Activated CD4-positive, alpha-beta T cell treated with anti-CD3 and anti-CD28 coated beads, Interleukin-2, amount 50 U/mL, for 48 hours (primary cell): ENCODE measurements at regions not wholly inside any gene's neighbourhood (a gene's known extent, or its start where the extent isn't known, plus 50 kb on each side); places are given as distances from the start of the nearest gene placed in this dataset.

ENCODE experiments used
- DNase-seq, 2 experiments: peaks; one replicate each; pipeline ENCODE4 v3.0.0-alpha.2; 2020

- DNase-seq, result no peak
Observed at GRCh38 chr2:58557176-58557575, 316.1 kb upstream of the FANCL start.

DNA sequence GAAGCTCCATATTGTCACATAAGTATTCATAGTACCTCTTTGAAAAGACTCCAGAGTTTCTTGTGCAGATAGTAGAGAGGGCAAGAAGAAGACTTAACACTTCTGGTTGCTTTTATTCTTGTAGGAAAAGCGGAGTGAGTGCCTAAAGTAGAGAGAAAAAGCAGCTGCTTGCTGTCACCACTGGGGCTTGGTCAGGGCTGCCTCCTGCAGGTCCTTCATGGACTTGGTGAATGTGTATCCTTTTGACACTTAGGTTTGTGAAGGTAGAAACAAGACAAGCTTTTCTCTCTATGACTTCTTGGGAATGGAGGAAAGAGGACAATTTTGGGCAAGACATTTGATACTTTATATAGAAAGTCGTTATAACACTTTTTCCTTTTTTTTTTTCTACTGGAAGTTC is 312.8 kb upstream of the FANCL start:
- DNase-seq, result no peak

DNA sequence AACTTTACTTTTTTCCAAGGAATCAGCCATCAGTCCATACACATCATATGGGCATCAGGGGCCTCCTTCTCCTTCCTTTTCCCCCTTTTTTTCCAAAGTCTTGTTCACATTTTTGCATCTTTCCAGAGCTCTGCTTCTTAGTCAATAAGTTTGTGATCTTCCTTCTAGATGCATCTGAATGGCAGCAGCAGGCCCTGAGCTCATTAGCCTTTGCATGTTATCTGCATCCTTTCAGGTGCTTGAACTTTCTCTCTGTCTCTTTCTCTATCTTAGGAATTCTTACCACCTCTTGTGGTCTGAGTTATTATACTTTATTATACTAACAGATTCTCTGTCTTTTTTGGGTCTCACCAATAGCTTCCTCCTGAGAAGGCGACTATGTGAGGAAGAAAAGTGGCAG is 312.4 kb upstream of the FANCL start:
- no peak for DNase-seq

- no peak for DNase-seq
Observed at GRCh38 chr2:58545300-58546280, 304.5 kb upstream of the FANCL start.

- no peak for DNase-seq
Observed at GRCh38 chr2:58543442-58543841, 302.3 kb upstream of the FANCL start.

DNA sequence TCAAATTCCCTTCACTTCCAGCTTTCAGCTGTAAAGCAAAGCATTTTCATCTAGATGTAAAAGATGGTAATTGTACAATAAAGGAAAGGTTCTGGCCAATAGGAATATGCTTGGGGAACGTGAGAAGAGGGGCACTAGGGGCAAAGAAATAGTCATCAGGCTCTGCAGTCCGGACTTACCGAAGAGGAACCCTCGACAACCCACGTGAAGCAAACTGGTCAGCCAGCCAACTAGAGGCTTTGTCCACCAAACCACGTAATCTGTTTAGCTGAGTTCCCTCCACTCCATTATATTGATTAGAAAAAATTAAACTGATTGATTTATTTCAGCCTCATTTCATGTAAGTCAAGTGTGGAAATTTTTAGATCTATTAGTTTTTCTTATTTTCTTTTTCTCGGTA is 300.4 kb upstream of the FANCL start:
- no peak for DNase-seq

DNA sequence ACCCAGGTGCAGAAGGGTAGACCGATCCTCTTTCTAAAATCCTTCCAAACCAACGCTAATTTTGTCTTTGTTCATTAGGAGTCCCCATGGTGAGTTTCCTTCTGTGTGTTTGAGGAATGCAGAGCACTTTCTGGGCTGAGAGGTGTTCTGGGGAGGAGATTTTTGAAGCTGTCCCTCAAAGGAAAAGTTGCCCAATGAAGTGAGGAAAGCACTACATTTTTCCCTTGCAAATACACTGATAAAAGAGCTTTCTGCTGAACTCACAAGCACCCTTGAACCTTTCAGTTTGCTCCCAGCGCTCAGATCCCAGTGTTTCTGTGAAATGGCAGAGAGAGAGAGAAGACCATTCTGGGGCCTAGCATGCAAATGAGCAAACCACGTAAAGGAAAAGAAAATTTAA is 299.6 kb upstream of the FANCL start:
- no peak for DNase-seq

DNA sequence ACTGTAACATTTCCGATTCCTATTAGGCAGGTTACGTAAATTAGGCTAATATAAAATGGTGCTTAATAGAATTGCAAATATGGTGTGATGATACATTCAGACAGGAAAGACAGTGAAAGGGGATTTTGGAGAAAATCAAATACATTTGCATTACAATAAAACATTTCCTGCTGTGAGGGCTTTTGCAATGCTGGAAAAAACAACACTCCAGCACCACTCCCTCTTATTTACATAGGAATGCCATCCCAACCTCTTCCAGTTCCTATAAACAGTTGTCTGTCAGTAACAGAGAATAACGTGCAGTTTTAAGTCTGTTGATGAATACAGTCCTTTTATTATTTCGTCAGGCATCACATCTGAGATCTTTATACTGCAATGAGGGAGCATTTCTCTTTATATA is 298.8 kb upstream of the FANCL start:
- DNase-seq, result no peak

- DNase-seq, result no peak
Observed at GRCh38 chr2:58535990-58536389, 294.9 kb upstream of the FANCL start.

DNA sequence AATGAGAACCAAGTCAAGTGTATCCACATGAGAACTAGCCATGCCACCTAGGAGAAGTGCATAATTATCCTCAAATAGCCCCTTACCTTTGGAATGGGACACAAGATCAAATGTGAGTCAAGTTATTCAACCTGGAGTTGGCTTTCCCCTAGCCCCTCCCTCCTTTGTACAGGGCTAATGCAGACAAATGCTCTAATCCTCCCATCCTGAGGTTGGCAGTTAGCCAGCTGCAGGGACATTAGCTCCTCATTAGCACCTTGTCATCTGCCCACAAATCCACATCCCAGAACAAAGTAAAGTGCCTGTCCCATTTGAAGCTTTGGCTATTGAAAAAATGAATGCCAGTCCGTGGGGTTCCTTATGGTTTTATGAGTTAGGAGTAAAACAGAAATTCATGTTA is 294.1 kb upstream of the FANCL start:
- no peak for DNase-seq

GRCh38 chr2:58533376-58533775 is 292.3 kb upstream of the FANCL start:
- no peak for DNase-seq

- no peak for DNase-seq
Observed at GRCh38 chr2:58532641-58533040, 291.5 kb upstream of the FANCL start.

- no peak for DNase-seq
Observed at GRCh38 chr2:58527647-58528046, 286.5 kb upstream of the FANCL start.

GRCh38 chr2:58521803-58522554 is 280.9 kb upstream of the FANCL start:
- DNase-seq, result no peak

GRCh38 chr2:58520903-58521302 is 279.8 kb upstream of the FANCL start:
- DNase-seq, result no peak

- DNase-seq, result no peak
Observed at GRCh38 chr2:58517881-58518280, 276.8 kb upstream of the FANCL start.

DNA sequence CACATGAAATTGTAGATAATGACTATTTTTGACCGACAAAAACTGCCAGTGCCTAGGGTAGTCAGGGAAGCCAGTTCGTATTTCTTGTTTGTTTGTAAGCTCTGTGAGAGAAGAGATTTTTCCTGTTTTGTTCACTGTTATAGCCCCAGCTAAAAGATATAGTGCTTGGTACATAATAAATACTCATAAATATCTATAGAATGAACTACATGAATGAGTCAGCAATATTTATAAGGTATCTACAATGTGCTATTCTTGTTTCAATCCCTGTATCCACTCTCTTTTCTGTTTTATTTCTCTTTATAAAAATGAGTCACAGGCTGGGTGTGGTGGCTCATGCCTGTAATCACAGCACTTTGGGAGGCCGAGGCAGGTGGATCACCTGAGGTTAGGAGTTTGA is 275.6 kb upstream of the FANCL start:
- DNase-seq, result no peak

- no peak for DNase-seq
Observed at GRCh38 chr2:58515827-58516573, 274.9 kb upstream of the FANCL start.

DNA sequence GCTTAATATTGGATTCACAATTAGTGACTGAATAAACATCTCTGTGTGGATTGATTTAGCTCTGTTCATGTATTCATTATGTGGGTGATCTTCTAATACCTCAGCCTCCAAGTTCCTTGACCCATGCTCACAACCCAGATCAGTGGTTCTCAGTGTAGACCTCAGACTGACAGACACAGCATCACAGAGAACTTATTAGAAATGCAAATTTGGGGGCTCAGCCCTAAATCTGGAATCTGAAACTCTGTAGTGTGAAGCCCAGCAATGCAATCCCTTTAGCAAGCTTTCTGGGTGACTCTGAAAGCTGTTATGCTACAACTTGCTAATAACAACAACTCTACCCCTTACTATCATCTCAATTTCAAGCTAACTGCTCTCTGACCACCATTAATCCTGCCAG is 273.1 kb upstream of the FANCL start:
- no peak for DNase-seq

GRCh38 chr2:58512878-58513277 is 271.8 kb upstream of the FANCL start:
- no peak for DNase-seq

DNA sequence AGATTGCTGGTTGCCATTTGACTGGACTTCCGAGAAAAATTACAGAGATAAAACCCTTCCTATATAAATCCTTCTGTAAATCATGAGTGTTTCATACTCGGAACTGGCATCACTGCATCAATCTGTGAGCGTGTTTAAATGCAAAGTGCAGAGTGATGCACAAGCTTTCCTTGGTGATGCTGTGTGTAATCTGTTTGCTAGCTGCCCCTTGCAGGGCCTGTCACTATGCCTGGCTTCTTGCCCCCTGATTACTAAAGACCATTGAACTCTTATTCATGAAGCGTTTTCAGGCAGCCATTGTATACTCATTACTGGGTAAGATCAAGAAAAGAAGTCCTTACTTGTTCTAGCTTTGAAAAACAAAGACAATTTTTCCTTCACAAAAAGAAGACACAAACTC is 266.9 kb upstream of the FANCL start:
- DNase-seq, result no peak

GRCh38 chr2:58503918-58504317 is 262.8 kb upstream of the FANCL start:
- DNase-seq, result no peak

DNA sequence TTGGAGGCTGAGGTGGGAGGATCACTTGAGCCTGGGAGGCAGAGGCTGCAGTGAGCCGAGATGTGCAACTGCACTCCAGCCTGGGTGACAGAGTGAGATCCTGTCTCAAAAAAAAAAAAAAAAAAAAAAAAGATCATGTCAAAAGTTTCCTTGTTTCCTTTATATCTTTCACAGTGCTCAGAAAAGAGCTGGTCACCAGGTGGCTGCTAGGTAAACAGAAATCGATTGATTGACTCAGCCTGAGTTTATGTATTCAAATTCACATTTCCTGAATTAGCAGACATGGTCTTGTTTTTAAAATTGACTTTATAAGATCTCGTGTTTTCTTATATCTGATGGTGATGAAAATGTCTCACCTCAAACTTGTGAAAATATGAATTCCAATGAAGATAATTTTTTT is 261.8 kb upstream of the FANCL start:
- no peak for DNase-seq
